Stimulated activated naive CD8-positive, alpha-beta T cell treated with anti-CD3 and anti-CD28 coated beads, Interleukin-15, amount 100 ng/mL, for 72 hours (primary cell): ENCODE measurements at regions not wholly inside any gene's neighbourhood (a gene's known extent, or its start where the extent isn't known, plus 50 kb on each side); places are given as distances from the start of the nearest gene placed in this dataset.
"Not testable (repeated sequence)": the region's sequence is repeated elsewhere in the genome, so short reads cannot be mapped to it uniquely, and the experiment has no call there.

Experiments used
- ATAC-seq: fragments of 150-1000 bp; cut with Tn5 transposase; 2 replicates; pipeline ENCODE4 v1.10.0; 2021; ENCODE audit warnings: mild to moderate bottlenecking, moderate library complexity
- DNase-seq, 2 donors: peaks; one replicate each; pipeline ENCODE4 v3.0.0; 2021 to 2022
- H3K27ac Mint-ChIP-seq, 2 donors: one replicate each; pipeline ENCODE4 v1.8.0; 2022; ENCODE audit warnings: mild to moderate bottlenecking in 2 of 2, mixed read lengths in 2 of 2, moderate library complexity in 2 of 2
- H3K27me3 Mint-ChIP-seq: one replicate; pipeline ENCODE4 v1.8.0; 2022; ENCODE audit warnings: mixed read lengths
- H3K4me1 Mint-ChIP-seq: one replicate; pipeline ENCODE4 v1.8.0; 2022; ENCODE audit warnings: mild to moderate bottlenecking, mixed read lengths
- H3K4me3 Mint-ChIP-seq, 2 donors: one replicate each; pipeline ENCODE4 v1.8.0; 2022; ENCODE audit warnings: mild to moderate bottlenecking in 2 of 2, mixed read lengths in 2 of 2, moderate library complexity in 1 of 2
- H3K9me3 Mint-ChIP-seq, 2 donors: one replicate each; pipeline ENCODE4 v1.8.0; 2022; ENCODE audit warnings: mixed read lengths in 2 of 2

DNA sequence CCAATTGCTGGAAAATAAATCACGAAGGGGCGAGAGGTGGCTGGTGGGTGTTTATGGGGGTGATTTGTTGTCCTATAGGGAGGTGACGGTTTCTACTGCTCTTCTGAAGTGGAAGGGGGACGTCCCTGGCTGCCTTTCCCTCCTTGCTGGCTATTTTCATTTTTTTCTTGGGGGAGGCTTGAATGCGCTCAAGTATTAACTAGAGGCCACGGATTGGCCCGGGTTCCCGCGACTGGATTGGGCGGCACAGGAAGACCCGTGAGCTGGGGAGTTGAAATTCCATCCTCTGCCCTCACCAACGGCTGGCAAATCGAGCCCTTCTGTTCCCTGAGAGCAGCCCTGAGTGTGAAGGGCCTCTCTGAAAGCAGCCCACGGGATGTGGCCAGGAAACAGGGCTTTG is 176.5 kb upstream of the SPRED2 start:
- no peak overlapping the region for H3K4me3 Mint-ChIP-seq
- H3K27ac Mint-ChIP-seq, result no peak overlapping the region
- DNase-seq, result no peak
- peaks cover 14% of the 10 kb centered on the region for H3K27me3 Mint-ChIP-seq
- peaks cover 16% of the 10 kb centered on the region for H3K4me1 Mint-ChIP-seq
- H3K9me3 Mint-ChIP-seq, result no peaks in the 10 kb centered on the region
- no peak for ATAC-seq

DNA sequence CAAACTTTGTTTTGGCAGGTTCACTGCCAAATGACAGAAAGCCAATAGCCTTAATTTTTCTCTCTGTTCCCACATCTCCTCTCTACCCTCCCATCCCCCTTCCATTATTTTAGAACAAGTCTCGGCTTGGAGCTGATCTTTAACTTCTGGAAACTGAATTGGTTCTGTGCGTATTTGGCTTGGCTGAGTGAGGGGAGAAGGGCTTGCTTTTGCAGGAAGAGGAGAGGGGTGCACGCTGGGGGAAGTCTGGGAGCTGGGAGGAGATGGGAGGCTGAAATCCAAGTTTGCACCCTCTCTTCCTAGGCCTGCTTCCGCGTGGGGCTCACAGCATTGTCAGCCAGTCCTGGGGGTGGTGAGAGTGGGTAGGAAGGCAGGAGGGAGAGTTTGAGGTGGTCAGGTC is 176.1 kb upstream of the SPRED2 start:
- no peak for ATAC-seq
- Mint-ChIP-seq H3K27me3 (peaks cover 14% of the 10 kb centered on the region), H3K9me3 (no peaks in the 10 kb centered on the region)

DNA sequence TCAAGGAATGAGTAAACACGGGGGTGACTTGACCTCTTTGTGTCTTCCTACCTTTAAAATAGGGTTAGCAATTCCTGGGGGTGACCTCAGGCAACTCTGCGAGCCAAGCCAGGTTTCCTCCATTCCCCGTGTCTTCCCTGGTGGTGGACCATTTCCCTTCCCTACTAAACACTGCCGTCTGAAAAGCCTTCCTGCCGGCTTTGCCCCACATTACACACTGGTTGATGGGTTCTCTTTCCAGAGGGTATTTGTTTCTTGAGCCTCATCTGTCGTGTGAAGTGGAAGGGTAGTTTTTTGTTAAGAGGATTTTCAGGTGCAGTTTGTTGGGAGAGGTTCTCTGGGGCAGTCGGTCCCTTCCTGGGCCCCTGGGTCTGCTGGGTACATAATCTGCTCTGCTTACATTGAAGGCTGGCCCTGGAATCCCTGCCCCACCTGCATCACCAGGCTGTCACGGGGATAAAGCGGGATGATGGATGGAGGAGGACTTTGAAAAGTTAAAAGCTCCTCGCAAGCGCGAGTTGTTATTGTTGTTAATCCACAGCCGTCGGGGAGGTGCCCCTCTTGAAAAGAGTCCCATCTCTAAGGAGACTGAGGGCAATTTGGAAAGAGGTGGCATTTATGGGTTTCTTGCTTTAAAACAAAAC is 175.4 kb upstream of the SPRED2 start:
- Mint-ChIP-seq H3K4me3 (no peak overlapping the region), H3K27ac (peak overlapping the region in 1 of 2 donors; percentile 55), H3K4me1 (peaks cover 16% of the 10 kb centered on the region), H3K27me3 (peaks cover 14% of the 10 kb centered on the region), H3K9me3 (no peaks in the 10 kb centered on the region)
- ATAC-seq (no peak), DNase-seq (no peak)

More for the DNA sequence above, 176.1 kb upstream of the SPRED2 start:
- Mint-ChIP-seq H3K4me3 (no peak overlapping the region), H3K4me1 (peaks cover 16% of the 10 kb centered on the region), H3K27ac (no peak overlapping the region)
- no peak for DNase-seq

DNA sequence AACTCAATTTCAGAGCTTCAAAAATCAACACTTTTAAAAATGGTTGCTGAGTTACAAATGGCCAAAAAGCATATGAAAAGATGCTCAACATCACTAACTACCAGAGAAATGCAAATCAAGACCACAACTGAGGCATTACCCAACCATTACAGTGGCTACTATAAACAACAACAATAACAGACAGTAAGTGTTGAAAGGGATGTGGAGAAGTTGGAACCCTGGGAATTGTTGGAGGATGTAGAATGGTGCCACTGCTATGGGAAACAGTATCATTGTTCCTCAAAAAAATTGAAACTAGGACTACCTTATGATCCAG is 173.3 kb upstream of the SPRED2 start:
- no peak overlapping the region for H3K27ac Mint-ChIP-seq
- H3K4me3 Mint-ChIP-seq, result peak overlapping the region; percentile 29 to 33
- peaks cover 16% of the 10 kb centered on the region for H3K4me1 Mint-ChIP-seq

DNA sequence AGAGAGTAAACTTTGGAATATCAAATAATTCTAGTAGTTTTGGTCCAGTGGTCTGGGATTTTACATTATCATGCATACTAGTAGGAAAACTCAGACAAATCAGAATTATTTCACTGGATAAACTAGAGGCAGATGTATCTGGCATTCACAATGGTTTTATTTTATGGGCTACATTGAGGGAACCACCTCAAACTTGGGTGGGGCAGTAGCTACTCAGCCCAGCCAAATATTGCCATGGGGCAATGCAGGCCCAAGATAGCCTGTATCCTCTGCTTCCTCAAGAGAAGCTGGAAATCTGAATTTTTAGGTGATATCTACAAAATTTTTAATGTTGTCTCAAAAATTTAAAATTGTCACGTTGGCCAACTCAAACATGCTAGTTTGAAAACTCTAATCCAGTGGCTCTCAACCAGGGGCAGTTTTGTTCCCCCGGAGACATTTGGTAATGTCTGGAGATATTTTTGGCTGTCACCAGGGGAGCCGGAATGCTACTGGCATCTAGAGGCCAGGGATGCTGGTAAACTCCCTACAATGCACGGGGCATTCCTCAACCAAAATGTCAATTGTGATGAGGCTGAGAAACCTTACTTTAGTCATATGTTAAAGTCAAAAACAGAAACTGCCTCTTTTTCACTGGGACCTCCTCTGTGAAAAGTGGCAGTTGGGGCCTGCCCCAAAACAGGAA is 172.8 kb upstream of the SPRED2 start:
- ATAC-seq (no peak), DNase-seq (no peak)
- no peaks in the 10 kb centered on the region for H3K9me3 Mint-ChIP-seq
- peaks cover 14% of the 10 kb centered on the region for H3K27me3 Mint-ChIP-seq
- peaks cover 16% of the 10 kb centered on the region for H3K4me1 Mint-ChIP-seq
- peak overlapping the region in 1 of 2 donors; percentile 29 for H3K4me3 Mint-ChIP-seq
- H3K27ac Mint-ChIP-seq, result no peak overlapping the region

More for the DNA sequence above, 173.3 kb upstream of the SPRED2 start:
- Mint-ChIP-seq H3K9me3 (no peaks in the 10 kb centered on the region), H3K27me3 (peaks cover 14% of the 10 kb centered on the region)
- ATAC-seq (no peak), DNase-seq (no peak)

DNA sequence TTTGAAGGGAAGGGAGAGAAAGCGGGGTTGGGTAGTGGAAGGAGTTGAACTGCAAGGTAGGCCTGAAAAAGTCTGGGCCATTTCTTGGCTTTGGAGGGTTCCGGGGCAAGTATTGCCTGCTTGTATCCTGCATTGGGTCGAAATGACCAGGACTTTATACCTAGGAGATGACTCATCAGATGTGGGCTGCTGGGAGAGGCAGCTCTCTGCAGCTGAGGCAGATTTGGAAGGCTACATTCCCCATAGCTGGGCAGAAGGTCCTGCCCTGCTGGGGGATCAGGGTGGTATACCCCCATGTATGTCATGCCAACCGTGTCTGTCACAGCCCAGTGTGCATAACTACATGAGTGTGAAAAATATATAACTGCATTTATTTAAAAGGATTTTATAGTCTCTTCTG is 171.8 kb upstream of the SPRED2 start:
- Mint-ChIP-seq H3K4me1 (peaks cover 16% of the 10 kb centered on the region), H3K9me3 (no peaks in the 10 kb centered on the region), H3K27ac (peak overlapping the region in 1 of 2 donors; percentile 87), H3K4me3 (no peak overlapping the region), H3K27me3 (peaks cover 14% of the 10 kb centered on the region)
- ATAC-seq (no peak), DNase-seq (no peak)

DNA sequence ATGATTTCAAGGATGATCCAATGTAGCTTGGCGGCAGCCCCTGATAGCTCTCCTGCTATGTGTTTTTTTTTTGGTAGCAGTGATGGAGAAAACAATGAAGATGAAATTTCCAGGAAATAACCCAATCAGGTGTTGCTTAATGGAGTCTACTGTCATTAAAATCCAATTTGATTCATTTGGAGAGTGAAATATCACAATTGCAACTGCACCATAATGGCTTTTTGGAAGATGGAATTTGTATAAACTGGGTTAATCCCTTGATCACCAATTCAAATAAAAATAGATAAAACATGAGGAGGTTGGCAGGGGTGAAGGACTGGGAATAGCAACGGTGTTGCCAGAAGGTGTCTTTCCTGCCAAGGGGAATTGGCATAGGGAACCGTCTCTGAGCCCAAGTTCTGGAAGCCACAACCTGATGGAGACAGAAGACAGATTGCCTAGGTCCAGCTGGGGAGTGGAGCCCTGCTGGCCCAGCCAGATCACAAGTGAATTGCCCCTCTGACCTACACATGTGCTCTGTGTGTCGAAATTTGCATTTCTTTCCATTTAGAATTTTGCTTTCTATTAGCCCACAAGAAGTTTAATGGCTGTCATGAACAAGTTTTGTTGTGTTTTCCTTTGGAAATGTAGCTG is 170.3 kb upstream of the SPRED2 start:
- no peak overlapping the region for H3K27ac Mint-ChIP-seq
- peaks cover 16% of the 10 kb centered on the region for H3K4me1 Mint-ChIP-seq
- ATAC-seq, result no peak

DNA sequence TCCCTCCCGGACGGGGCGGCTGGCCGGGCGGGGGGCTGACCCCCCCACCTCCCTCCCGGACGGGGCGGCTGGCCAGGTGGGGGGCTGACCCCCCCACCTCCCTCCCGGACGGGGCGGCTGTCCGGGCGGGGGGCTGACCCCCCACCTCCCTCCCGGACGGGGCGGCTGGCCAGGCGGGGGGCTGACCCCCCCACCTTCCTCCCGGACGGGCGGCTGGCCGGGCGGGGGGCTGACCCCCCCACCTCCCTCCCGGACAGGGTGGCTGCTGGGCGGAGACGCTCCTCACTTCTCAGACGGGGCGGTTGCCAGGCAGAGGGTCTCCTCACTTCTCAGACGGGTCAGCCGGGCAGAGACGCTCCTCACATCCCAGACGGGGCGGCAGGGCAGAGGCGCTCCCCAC is 168.5 kb upstream of the SPRED2 start:
- H3K4me1 Mint-ChIP-seq, H3K4me3 Mint-ChIP-seq, H3K9me3 Mint-ChIP-seq, H3K27ac Mint-ChIP-seq, DNase-seq, ATAC-seq, H3K27me3 Mint-ChIP-seq: not testable (repeated sequence)

More for the DNA sequence above, 170.3 kb upstream of the SPRED2 start:
- no peak for DNase-seq
- peaks cover 3% of the 10 kb centered on the region for H3K27me3 Mint-ChIP-seq
- no peak overlapping the region for H3K4me3 Mint-ChIP-seq
- no peaks in the 10 kb centered on the region for H3K9me3 Mint-ChIP-seq

DNA sequence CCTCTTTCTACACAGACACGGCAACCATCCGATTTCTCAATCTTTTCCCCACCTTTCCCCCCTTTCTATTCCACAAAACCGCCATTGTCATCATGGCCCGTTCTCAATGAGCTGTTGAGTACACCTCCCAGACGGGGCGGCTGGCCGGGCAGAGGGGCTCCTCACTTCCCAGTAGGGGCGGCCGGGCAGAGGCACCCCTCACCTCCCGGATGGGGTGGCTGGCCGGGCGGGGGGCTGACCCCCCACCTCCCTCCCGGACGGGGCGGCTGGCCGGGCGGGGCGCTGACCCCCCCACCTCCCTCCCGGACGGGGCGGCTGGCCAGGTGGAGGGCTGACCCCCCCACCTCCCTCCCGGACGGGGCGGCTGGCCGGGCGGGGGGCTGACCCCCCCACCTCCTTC is 168.0 kb upstream of the SPRED2 start:
- ATAC-seq, H3K4me3 Mint-ChIP-seq, H3K4me1 Mint-ChIP-seq, H3K9me3 Mint-ChIP-seq, H3K27ac Mint-ChIP-seq, H3K27me3 Mint-ChIP-seq, DNase-seq: not testable (repeated sequence)

DNA sequence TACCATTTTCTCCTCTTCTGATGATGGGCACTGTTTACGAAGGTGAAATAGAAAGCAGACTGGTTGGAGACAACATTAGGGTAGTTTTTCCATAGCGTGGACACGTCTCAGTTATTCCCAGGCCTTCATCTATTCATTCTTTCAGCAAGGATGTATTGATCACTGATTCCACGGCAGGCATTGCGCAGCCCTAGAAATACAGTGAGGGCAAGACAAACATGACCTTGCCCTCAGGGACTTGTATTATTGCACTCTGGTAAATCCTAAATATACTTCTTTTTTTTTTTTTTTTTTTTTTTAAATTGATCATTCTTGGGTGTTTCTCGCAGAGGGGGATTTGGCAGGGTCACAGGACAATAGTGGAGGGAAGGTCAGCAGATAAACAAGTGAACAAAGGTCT is 167.3 kb upstream of the SPRED2 start:
- ATAC-seq (no peak), DNase-seq (no peak)
- Mint-ChIP-seq H3K27ac (no peak overlapping the region), H3K4me1 (no peaks in the 10 kb centered on the region), H3K4me3 (no peak overlapping the region), H3K9me3 (no peaks in the 10 kb centered on the region), H3K27me3 (no peaks in the 10 kb centered on the region)

DNA sequence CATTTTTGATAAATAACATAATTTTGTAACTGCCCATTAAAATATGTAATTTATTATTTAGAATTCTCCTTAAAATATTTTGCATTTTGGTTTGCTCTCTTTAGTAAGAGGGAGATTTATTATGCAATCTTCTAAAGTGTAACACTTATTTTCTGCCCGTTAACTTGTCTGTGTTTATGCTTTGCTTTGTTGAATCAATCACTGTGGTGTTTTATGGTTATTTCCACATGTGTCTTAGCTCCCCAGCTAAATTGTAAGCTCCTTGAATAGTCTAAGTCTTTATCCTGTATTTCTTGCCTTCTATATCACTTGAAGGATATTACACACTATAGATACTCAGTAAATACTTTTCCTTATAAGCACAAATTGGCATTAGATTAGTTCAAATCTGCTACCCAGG is 166.6 kb upstream of the SPRED2 start:
- Mint-ChIP-seq H3K4me3 (no peak overlapping the region), H3K9me3 (no peaks in the 10 kb centered on the region), H3K27me3 (no peaks in the 10 kb centered on the region), H3K27ac (no peak overlapping the region), H3K4me1 (no peaks in the 10 kb centered on the region)
- ATAC-seq (no peak), DNase-seq (no peak)

DNA sequence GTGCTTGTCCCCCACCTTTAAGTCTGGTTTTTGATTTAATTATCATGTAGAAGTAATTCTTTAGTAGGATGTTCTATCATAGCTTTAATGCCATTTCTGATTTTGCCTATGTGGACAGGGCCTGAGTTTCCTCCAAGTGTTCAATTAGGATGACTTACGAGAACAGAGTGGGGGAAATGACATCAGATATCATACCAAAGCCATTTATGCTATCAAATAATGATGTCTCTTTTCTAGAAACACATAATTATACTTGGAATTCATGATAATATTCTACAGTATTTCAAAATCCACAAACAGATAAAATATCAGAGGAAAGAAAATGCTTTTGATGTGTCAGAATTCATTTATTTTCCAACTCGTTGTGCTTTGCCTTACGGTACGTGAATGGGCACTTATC is 165.9 kb upstream of the SPRED2 start:
- no peaks in the 10 kb centered on the region for H3K27me3 Mint-ChIP-seq
- H3K4me3 Mint-ChIP-seq, result no peak overlapping the region
- H3K9me3 Mint-ChIP-seq, result no peaks in the 10 kb centered on the region
- H3K27ac Mint-ChIP-seq, result no peak overlapping the region
- no peaks in the 10 kb centered on the region for H3K4me1 Mint-ChIP-seq
- no peak for DNase-seq
- ATAC-seq, result no peak

DNA sequence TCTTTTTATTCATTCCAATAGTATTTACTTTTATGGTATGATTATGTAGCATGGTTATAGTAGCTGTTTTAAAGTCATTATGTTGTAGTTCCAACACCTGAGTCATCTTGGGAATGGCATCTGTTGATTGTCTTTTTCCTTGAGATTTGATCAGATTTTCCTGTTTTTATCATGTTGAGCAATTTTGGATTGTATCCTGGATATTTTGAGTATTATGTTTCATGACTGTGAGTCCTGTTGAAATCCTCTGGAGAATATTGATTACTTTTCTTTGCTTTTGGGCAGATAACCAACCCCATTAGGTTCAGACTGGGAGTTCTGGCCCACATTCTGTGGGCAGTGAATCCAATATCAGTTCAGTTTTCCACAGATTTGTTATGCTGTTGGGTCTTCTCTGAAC is 163.2 kb upstream of the SPRED2 start:
- Mint-ChIP-seq H3K9me3 (no peaks in the 10 kb centered on the region), H3K27me3 (peaks cover 5% of the 10 kb centered on the region), H3K4me1 (no peaks in the 10 kb centered on the region), H3K27ac (no peak overlapping the region), H3K4me3 (no peak overlapping the region)
- DNase-seq (no peak), ATAC-seq (no peak)

DNA sequence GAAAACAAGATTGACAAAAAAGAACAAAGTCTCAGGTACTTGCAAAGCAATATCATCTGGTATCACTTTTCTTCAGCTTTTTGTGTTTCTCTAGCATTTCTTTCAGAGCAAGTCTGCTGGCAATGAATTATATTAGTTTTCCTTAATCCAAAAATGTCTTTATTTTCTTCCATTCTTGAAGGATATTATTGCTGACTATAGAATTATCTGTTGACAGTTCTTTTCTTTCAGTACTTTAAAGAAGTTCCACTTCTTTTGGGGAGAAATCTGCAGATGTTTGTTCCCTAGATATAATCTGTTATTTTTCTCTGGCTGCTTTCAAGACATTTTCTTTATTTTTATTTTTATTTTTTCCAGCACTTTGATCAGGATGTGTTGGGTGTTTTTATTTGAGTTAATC is 161.8 kb upstream of the SPRED2 start:
- Mint-ChIP-seq H3K4me1 (no peaks in the 10 kb centered on the region), H3K27me3 (peaks cover 19% of the 10 kb centered on the region), H3K27ac (no peak overlapping the region), H3K4me3 (no peak overlapping the region), H3K9me3 (no peaks in the 10 kb centered on the region)
- ATAC-seq (no peak), DNase-seq (no peak)

DNA sequence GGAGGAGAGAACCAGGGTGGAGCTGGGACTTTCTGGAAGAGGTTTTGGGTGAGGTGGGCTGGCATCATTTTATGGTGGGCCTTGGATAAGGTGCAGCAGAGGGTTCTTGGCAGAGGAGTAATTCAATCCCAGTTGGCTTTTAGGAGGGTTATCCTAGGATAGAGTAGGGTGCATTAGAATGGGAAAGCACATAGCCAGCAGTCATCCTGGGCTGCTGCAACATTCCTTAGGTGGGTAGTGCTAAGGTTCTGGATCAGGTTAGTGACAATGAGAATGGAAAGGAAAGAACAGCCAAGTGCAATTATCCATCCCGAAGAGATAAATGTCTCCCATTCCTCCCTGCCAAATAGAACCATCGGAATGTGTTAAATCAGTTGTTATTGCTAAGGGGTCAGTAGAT is 157.3 kb upstream of the SPRED2 start:
- ATAC-seq (no peak), DNase-seq (no peak)
- Mint-ChIP-seq H3K27ac (peak overlapping the region in 1 of 2 donors; percentile 1), H3K9me3 (no peaks in the 10 kb centered on the region), H3K4me1 (no peaks in the 10 kb centered on the region), H3K4me3 (no peak overlapping the region), H3K27me3 (peaks cover 33% of the 10 kb centered on the region)

DNA sequence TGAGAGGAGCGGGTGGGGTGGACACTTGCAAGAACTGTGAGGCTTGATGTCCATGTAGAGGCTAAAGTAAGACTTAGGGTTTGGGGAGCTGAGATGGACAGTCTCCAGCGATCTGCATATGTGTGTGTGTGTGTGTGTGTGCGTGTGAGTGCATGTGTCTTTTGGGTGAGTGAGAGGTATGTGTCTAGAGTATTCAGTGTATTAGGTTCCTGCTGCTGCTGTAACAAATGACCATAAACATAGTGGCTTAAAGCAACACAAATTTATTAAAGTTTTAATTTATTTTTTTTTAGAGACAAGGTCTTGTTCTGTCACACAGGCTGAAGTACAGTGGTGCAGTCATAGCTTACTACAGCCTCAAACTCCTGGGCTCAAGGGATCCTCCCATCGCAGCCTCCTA is 155.4 kb upstream of the SPRED2 start:
- Mint-ChIP-seq H3K27ac (no peak overlapping the region), H3K4me1 (no peaks in the 10 kb centered on the region), H3K9me3 (no peaks in the 10 kb centered on the region), H3K4me3 (no peak overlapping the region), H3K27me3 (peaks cover 42% of the 10 kb centered on the region)
- ATAC-seq (no peak), DNase-seq (no peak)
